Liver (tissue), 8 donors: ENCODE measurements at regions not wholly inside any gene's neighbourhood (a gene's known extent, or its start where the extent isn't known, plus 50 kb on each side); places are given as distances from the start of the nearest gene placed in this dataset.

Experiments used
- DNase-seq: peaks from one replicate; pipeline ENCODE4 v3.0.0-alpha.2; 2017; ENCODE audit warnings: low spot score
- H3K27ac ChIP-seq, 2 donors: one replicate each; pipeline ENCODE4 v1.7.0; 2013; ENCODE audit warnings: inconsistent platforms in 2 of 2, low read length in 2 of 2, control low read depth in 1 of 2, low read depth in 1 of 2, mild to moderate bottlenecking in 1 of 2
- H3K27me3 ChIP-seq, 4 donors: one replicate each; pipeline versions ENCODE4 v1.6.1 to v1.7.0; 2013; ENCODE audit warnings: low read length in 3 of 4, inconsistent platforms in 1 of 4, mild to moderate bottlenecking in 1 of 4, moderate library complexity in 1 of 4; ENCODE audit not compliant: control insufficient read depth in 4 of 4, insufficient read depth in 4 of 4
- H3K36me3 ChIP-seq, 4 donors: one replicate each; pipeline versions ENCODE4 v1.6.1 to v1.7.0; 2013; ENCODE audit warnings: low read length in 3 of 4, mild to moderate bottlenecking in 3 of 4, low read depth in 1 of 4, moderate library complexity in 1 of 4; ENCODE audit not compliant: control insufficient read depth in 4 of 4, insufficient read depth in 3 of 4
- H3K4me1 ChIP-seq, 4 donors: one replicate each; pipeline versions ENCODE4 v1.6.1 to v1.7.0; 2013; ENCODE audit warnings: low read length in 3 of 4, mild to moderate bottlenecking in 3 of 4, moderate library complexity in 1 of 4; ENCODE audit not compliant: control insufficient read depth in 4 of 4, insufficient read depth in 4 of 4
- H3K4me3 ChIP-seq, 3 donors: one replicate each; pipeline versions ENCODE4 v1.6.1 to v1.7.0; 2013; ENCODE audit warnings: low read length in 3 of 3, control low read depth in 1 of 3, low read depth in 1 of 3, mild to moderate bottlenecking in 1 of 3
- H3K9ac ChIP-seq, 2 donors: one replicate each; pipeline ENCODE4 v1.7.0; 2013; ENCODE audit warnings: low read length in 2 of 2, mild to moderate bottlenecking in 2 of 2, moderate library complexity in 2 of 2, control low read depth in 1 of 2, low read depth in 1 of 2
- H3K9me3 ChIP-seq, 4 donors: one replicate each; pipeline versions ENCODE4 v1.6.1 to v1.7.0; 2013; ENCODE audit warnings: low read length in 3 of 4; ENCODE audit not compliant: control insufficient read depth in 4 of 4
- ATF3 ChIP-seq: IDR thresholded peaks from 2 replicates; pipeline ENCODE4 v1.6.1; 2016; ENCODE audit warnings: antibody characterized with exemption
- CTCF ChIP-seq: fragments of 150-350 bp; IDR thresholded peaks from 2 replicates; pipeline ENCODE4 v1.5.1; 2017; ENCODE audit warnings: improper control_type of control experiment, low read depth, low read length; ENCODE audit not compliant: missing input control
- EGR1 ChIP-seq, 2 donors: IDR thresholded peaks; 2 replicates each; pipeline ENCODE4 v1.6.1; 2016 to 2018; ENCODE audit warnings: antibody characterized with exemption in 2 of 2, low read depth in 2 of 2
- FOXA1 ChIP-seq: IDR thresholded peaks from 2 replicates; pipeline ENCODE4 v1.6.1; 2016; ENCODE audit warnings: antibody characterized with exemption
- FOXA2 ChIP-seq: IDR thresholded peaks from 2 replicates; pipeline ENCODE4 v1.6.1; 2016; ENCODE audit warnings: antibody characterized with exemption
- GABPA ChIP-seq, 2 donors: IDR thresholded peaks in 1 of 2; conservative IDR thresholded peaks in 1 of 2; 2 replicates each; pipeline ENCODE4 v1.6.1; 2016; ENCODE audit warnings: antibody characterized with exemption in 2 of 2, mild to moderate bottlenecking in 1 of 2, moderate library complexity in 1 of 2
- HNF4A ChIP-seq, 2 donors: conservative IDR thresholded peaks; 2 replicates each; pipeline ENCODE4 v1.6.1; 2016; ENCODE audit warnings: antibody characterized with exemption in 2 of 2, mild to moderate bottlenecking in 2 of 2
- HNF4G ChIP-seq: IDR thresholded peaks from 2 replicates; pipeline ENCODE4 v1.6.1; 2016; ENCODE audit warnings: antibody characterized with exemption
- JUND ChIP-seq, 2 donors: IDR thresholded peaks; 2 replicates each; pipeline ENCODE4 v1.6.1; 2016; ENCODE audit warnings: antibody characterized with exemption in 2 of 2
- MAX ChIP-seq: IDR thresholded peaks from 2 replicates; pipeline ENCODE4 v1.6.1; 2016; ENCODE audit warnings: antibody characterized with exemption
- NR2F2 ChIP-seq: IDR thresholded peaks from 2 replicates; pipeline ENCODE4 v1.6.1; 2016; ENCODE audit warnings: antibody characterized with exemption
- RAD21 ChIP-seq, 2 donors: IDR thresholded peaks; 2 replicates each; pipeline ENCODE4 v1.6.1; 2016; ENCODE audit warnings: antibody characterized with exemption in 2 of 2, mild to moderate bottlenecking in 2 of 2
- REST ChIP-seq: IDR thresholded peaks from 2 replicates; pipeline ENCODE4 v1.6.1; 2016; ENCODE audit warnings: antibody characterized with exemption, mild to moderate bottlenecking
- RXRA ChIP-seq, 2 donors: IDR thresholded peaks; 2 replicates each; pipeline ENCODE4 v1.6.1; 2017 to 2018; ENCODE audit warnings: antibody characterized with exemption in 2 of 2, mild to moderate bottlenecking in 1 of 2
- SP1 ChIP-seq: IDR thresholded peaks from 2 replicates; pipeline ENCODE4 v1.6.1; 2018; ENCODE audit warnings: antibody characterized with exemption, mild to moderate bottlenecking
- TAF1 ChIP-seq: conservative IDR thresholded peaks from 2 replicates; pipeline ENCODE4 v1.6.1; 2016; ENCODE audit warnings: antibody characterized with exemption, mild to moderate bottlenecking
- YY1 ChIP-seq: IDR thresholded peaks from 2 replicates; pipeline ENCODE4 v1.6.1; 2016; ENCODE audit warnings: antibody characterized with exemption, mild to moderate bottlenecking
- ZBTB33 ChIP-seq: IDR thresholded peaks from 2 replicates; pipeline ENCODE4 v1.6.1; 2016; ENCODE audit warnings: antibody characterized with exemption
- WGBS: extraction: QIAGEN DNeasy Blood & Tissue Kit; methylation state at CpG from one replicate; pipeline ENCODE4 v1.1.7; 2013; 5-methylcytosine and 5-hydroxymethylcytosine counted together
- donor health status: healthy.
- donor health status: healthy.
- donor health status: healthy.
- donor health status: healthy.
- donor health status: healthy.

- no peak for DNase-seq
- no peaks in the 10 kb centered on the region for H3K36me3 ChIP-seq
Measured at GRCh38 chr12:24378548-24379407, 429.3 kb upstream of the SOX5 start.

More at GRCh38 chr12:24378548-24379407, 429.3 kb upstream of the SOX5 start:
- H3K4me1 ChIP-seq: peaks cover 0 to 3% (median under 1%) of the 10 kb centered on the region in 4 donors
- no peaks in the 10 kb centered on the region for H3K27me3 ChIP-seq
- no peak overlapping the region for H3K9ac ChIP-seq
- TF ChIP-seq RAD21 (IDR thresholded peaks at IDR 0.05): no peak
- no peak for TF ChIP-seq CTCF
- TF ChIP-seq NR2F2: no peak
- no peak for TF ChIP-seq HNF4A (conservative IDR thresholded peaks at IDR 0.05)
- TF ChIP-seq RXRA (IDR thresholded peaks at IDR 0.05): no peak
- no peak for TF ChIP-seq JUND (IDR thresholded peaks at IDR 0.05)
- no peak for TF ChIP-seq FOXA2
- no peak for TF ChIP-seq YY1
- TF ChIP-seq FOXA1: no peak
- TF ChIP-seq TAF1: no peak
- TF ChIP-seq GABPA (IDR thresholded peaks at IDR 0.05 in 1 of 2, conservative IDR thresholded peaks at IDR 0.05 in 1 of 2): no peak
- TF ChIP-seq REST: no peak
- TF ChIP-seq MAX: no peak
- no peak for TF ChIP-seq HNF4G
- no peak for TF ChIP-seq ATF3
- TF ChIP-seq ZBTB33: no peak
- no peak for TF ChIP-seq SP1
- TF ChIP-seq EGR1 (IDR thresholded peaks at IDR 0.05; ENCODE audit: low read depth in 2 of 2): no peak
- peaks cover 0 to 3% (median 0%) of the 10 kb centered on the region in 4 donors for H3K9me3 ChIP-seq
- H3K4me3 ChIP-seq: no peak overlapping the region
- no peak overlapping the region for H3K27ac ChIP-seq
- 80% methylated on average over 10 of the region's 10 CpGs for WGBS
